Central memory CD4-positive, alpha-beta T cell (primary cell): ENCODE measurements at regions not wholly inside any gene's neighbourhood (a gene's known extent, or its start where the extent isn't known, plus 50 kb on each side); places are given as distances from the start of the nearest gene placed in this dataset.
"Not testable (repeated sequence)": the region's sequence is repeated elsewhere in the genome, so short reads cannot be mapped to it uniquely, and the experiment has no call there.

Source experiments
- DNase-seq: peaks from one replicate; pipeline ENCODE4 v3.0.0; 2022

- no peak for DNase-seq
Observed at GRCh38 chr17:77087650-77088454, 52.9 kb upstream of the SEC14L1 start.

DNA sequence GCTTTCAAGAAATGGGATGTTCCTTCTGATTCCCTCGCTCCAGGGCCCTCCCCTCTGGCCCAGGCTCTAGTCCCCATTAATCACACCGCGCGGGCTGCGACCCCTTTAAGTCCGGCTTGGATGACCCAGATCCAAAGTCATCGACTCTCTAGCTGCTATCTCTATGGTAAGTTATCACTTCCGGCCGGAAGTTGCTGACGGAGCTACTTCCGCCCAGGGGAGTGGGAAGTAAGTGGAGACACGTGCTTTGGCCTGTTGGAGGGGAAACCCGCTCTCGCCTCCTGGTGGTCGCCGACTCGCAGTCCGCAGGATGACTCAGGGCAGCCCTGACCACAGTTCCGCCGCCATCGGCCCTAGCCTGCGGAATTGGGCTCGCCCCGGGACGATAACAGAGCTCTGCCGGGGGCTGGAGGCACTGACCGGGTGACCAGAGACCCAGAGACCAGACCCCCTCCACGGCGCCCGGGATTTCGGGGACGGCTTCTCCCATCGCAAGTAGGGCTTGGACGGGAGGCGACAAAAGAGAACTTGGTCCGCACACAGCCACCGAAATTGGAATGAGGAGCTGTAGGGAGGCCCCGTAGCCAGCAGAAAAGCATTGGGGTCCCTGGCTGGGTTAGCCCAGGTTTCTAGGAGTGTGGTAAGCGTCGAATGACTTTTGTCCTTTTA lies 52.2 kb upstream of the SEC14L1 start:
- peak; percentile 87 for DNase-seq

GRCh38 chr17:77089124-77089490 lies 51.7 kb upstream of the SEC14L1 start:
- no peak for DNase-seq

GRCh38 chr17:77089949-77090348 lies 50.8 kb upstream of the SEC14L1 start:
- DNase-seq = not testable (repeated sequence)

GRCh38 chr17:77090476-77090875 lies 50.3 kb upstream of the SEC14L1 start:
- no peak for DNase-seq
